ENCODE measurements at regions not wholly inside any gene's neighbourhood (a gene's known extent, or its start where the extent isn't known, plus 50 kb on each side); places are given as distances from the start of the nearest gene placed in this dataset.

- TF ChIP-seq CTCF (conservative IDR thresholded peaks at IDR 0.05; ENCODE audit: low read length) (no peak), EZH2phosphoT487 (IDR thresholded peaks at IDR 0.05; ENCODE audit: borderline replicate concordance) (no peak)
Observed at GRCh38 chr1:58991305-58991704, 207.5 kb upstream of the JUN start.

Data from Loucy (cell line).